HG03280 (cell line): ENCODE measurements at regions not wholly inside any gene's neighbourhood (a gene's known extent, or its start where the extent isn't known, plus 50 kb on each side); places are given as distances from the start of the nearest gene placed in this dataset.

Experiments used
- ATAC-seq: cut with Tn5 transposase; IDR thresholded peaks from one replicate; pipeline ENCODE4 v1.9.1; 2021; ENCODE audit warnings: mild to moderate bottlenecking, moderate library complexity; ENCODE audit not compliant: unreplicated experiment

GRCh38 chr9:108724122-108724521, 131.7 kb downstream of the ACTL7B start:
- ATAC-seq, result no peak

GRCh38 chr9:108722396-108722795, 133.4 kb downstream of the ACTL7B start:
- ATAC-seq, result no peak

GRCh38 chr9:108720191-108720642, 135.6 kb downstream of the ACTL7B start:
- ATAC-seq, result no peak

GRCh38 chr9:108710424-108710823, 145.4 kb downstream of the ACTL7B start:
- ATAC-seq, result no peak

GRCh38 chr9:108709997-108710396, 145.8 kb downstream of the ACTL7B start:
- no peak for ATAC-seq

- no peak for ATAC-seq
These were observed 146.7 kb downstream of the ACTL7B start for GRCh38 chr9:108709126-108709525.

- no peak for ATAC-seq
These were observed 147.3 kb downstream of the ACTL7B start for GRCh38 chr9:108708448-108708847.

GRCh38 chr9:108707120-108707519, 148.7 kb downstream of the ACTL7B start:
- ATAC-seq, result no peak

GRCh38 chr9:108704156-108704852, 151.5 kb downstream of the ACTL7B start:
- ATAC-seq, result no peak

GRCh38 chr9:108703429-108703828, 152.4 kb downstream of the ACTL7B start:
- ATAC-seq, result no peak

- no peak for ATAC-seq
These were observed 153.1 kb downstream of the ACTL7B start for GRCh38 chr9:108702681-108703080.

- no peak for ATAC-seq
These were observed 157.0 kb downstream of the ACTL7B start for GRCh38 chr9:108698801-108699200.

GRCh38 chr9:108698231-108698630, 157.6 kb downstream of the ACTL7B start:
- no peak for ATAC-seq

GRCh38 chr9:108696156-108696555, 159.6 kb downstream of the ACTL7B start:
- no peak for ATAC-seq

- no peak for ATAC-seq
These were observed 161.6 kb downstream of the ACTL7B start for GRCh38 chr9:108694170-108694569.

GRCh38 chr9:108691614-108692013, 164.2 kb downstream of the ACTL7B start:
- no peak for ATAC-seq

- ATAC-seq, result no peak
These were observed 167.1 kb downstream of the ACTL7B start for GRCh38 chr9:108688676-108689075.

GRCh38 chr9:108688051-108688450, 167.7 kb downstream of the ACTL7B start:
- ATAC-seq, result no peak

- ATAC-seq, result no peak
These were observed 168.5 kb downstream of the ACTL7B start for GRCh38 chr9:108687006-108687987.

GRCh38 chr9:108684288-108685025, 171.3 kb downstream of the ACTL7B start:
- ATAC-seq, result no peak

GRCh38 chr9:108683245-108683644, 172.5 kb downstream of the ACTL7B start:
- ATAC-seq, result no peak
